ENCODE measurements at regions not wholly inside any gene's neighbourhood (a gene's known extent, or its start where the extent isn't known, plus 50 kb on each side); places are given as distances from the start of the nearest gene placed in this dataset.

- no peak for TF ChIP-seq CTCF (IDR thresholded peaks at IDR 0.05)
Measured at GRCh38 chr5:154595662-154596061, 117.6 kb upstream of the HAND1 start.

- TF ChIP-seq CTCF (IDR thresholded peaks at IDR 0.05): no peak
Measured at GRCh38 chr5:154593796-154594195, 115.8 kb upstream of the HAND1 start.

GRCh38 chr5:154593071-154593470, 115.0 kb upstream of the HAND1 start:
- no peak for TF ChIP-seq CTCF (IDR thresholded peaks at IDR 0.05)

GRCh38 chr5:154590093-154590724, 112.2 kb upstream of the HAND1 start:
- no peak for TF ChIP-seq CTCF (IDR thresholded peaks at IDR 0.05)

GRCh38 chr5:154589511-154589910, 111.5 kb upstream of the HAND1 start:
- TF ChIP-seq CTCF (IDR thresholded peaks at IDR 0.05): no peak

GRCh38 chr5:154588091-154588774, 110.2 kb upstream of the HAND1 start:
- TF ChIP-seq CTCF (IDR thresholded peaks at IDR 0.05): no peak

GRCh38 chr5:154587123-154588026, 109.3 kb upstream of the HAND1 start:
- TF ChIP-seq CTCF (IDR thresholded peaks at IDR 0.05): no peak
